HG02943 (cell line): ENCODE measurements at regions not wholly inside any gene's neighbourhood (a gene's known extent, or its start where the extent isn't known, plus 50 kb on each side); places are given as distances from the start of the nearest gene placed in this dataset.
"Not testable (repeated sequence)": the region's sequence is repeated elsewhere in the genome, so short reads cannot be mapped to it uniquely, and the experiment has no call there.

Experiments used
- ATAC-seq: cut with Tn5 transposase; IDR thresholded peaks from one replicate; pipeline ENCODE4 v1.9.1; 2021; ENCODE audit warnings: mild to moderate bottlenecking, low read depth, moderate library complexity; ENCODE audit not compliant: unreplicated experiment

GRCh38 chr7:67604461-67605386 is 608.1 kb downstream of the TYW1 start:
- no peak for ATAC-seq

GRCh38 chr7:67608806-67609205 is 612.2 kb downstream of the TYW1 start:
- ATAC-seq, result no peak

GRCh38 chr7:67610897-67611296 is 614.3 kb downstream of the TYW1 start:
- no peak for ATAC-seq

GRCh38 chr7:67614843-67615242 is 618.2 kb downstream of the TYW1 start:
- no peak for ATAC-seq

GRCh38 chr7:67616517-67616916 is 619.9 kb downstream of the TYW1 start:
- no peak for ATAC-seq

GRCh38 chr7:67618556-67619162 is 622.0 kb downstream of the TYW1 start:
- ATAC-seq, result no peak

GRCh38 chr7:67619175-67619574 is 622.5 kb downstream of the TYW1 start:
- ATAC-seq, result no peak

- no peak for ATAC-seq
These were observed 623.7 kb downstream of the TYW1 start for GRCh38 chr7:67620216-67620933.

- ATAC-seq, result no peak
These were observed 625.1 kb downstream of the TYW1 start for GRCh38 chr7:67621704-67622103.

GRCh38 chr7:67625257-67625737 is 628.7 kb downstream of the TYW1 start:
- no peak for ATAC-seq

- ATAC-seq, result no peak
These were observed 634.8 kb downstream of the TYW1 start for GRCh38 chr7:67631476-67631875.

- no peak for ATAC-seq
These were observed 638.6 kb downstream of the TYW1 start for GRCh38 chr7:67635271-67635670.

- ATAC-seq, result no peak
These were observed 639.9 kb downstream of the TYW1 start for GRCh38 chr7:67636348-67637022.

GRCh38 chr7:67637023-67637358 is 640.4 kb downstream of the TYW1 start:
- ATAC-seq, result no peak

- not testable (repeated sequence) for ATAC-seq
These were observed 645.9 kb downstream of the TYW1 start for GRCh38 chr7:67642542-67642941.

GRCh38 chr7:67644151-67644550 is 647.5 kb downstream of the TYW1 start:
- no peak for ATAC-seq

GRCh38 chr7:67652937-67653336 is 656.3 kb downstream of the TYW1 start:
- no peak for ATAC-seq

- ATAC-seq, result no peak
These were observed 657.3 kb downstream of the TYW1 start for GRCh38 chr7:67653856-67654454.

GRCh38 chr7:67654642-67655041 is 658.0 kb downstream of the TYW1 start:
- ATAC-seq, result no peak

- ATAC-seq, result no peak
These were observed 658.5 kb downstream of the TYW1 start for GRCh38 chr7:67655168-67655567.
